ENCODE measurements at regions not wholly inside any gene's neighbourhood (a gene's known extent, or its start where the extent isn't known, plus 50 kb on each side); places are given as distances from the start of the nearest gene placed in this dataset.

GRCh38 chr3:177318559-177318958 lies 121.3 kb upstream of the TBL1XR1 start:
- ChIA-PET POLR2A (interaction anchor here (0.7 kb wide), 1 partner anchor 351 kb away, joined by 3 read pairs; no protein-coding TSS in a partner anchor), CTCF (no interaction called here)
- H3K27ac ChIP-seq (ENCODE audit: low read depth, low read length) = no peak overlapping the region
- no peak for DNase-seq (ENCODE audit: low read depth, low spot score)
- peaks cover 3% of the 10 kb centered on the region; the same call in 1 of the 2 replicates for H3K9me3 ChIP-seq (ENCODE audit: control insufficient read depth, insufficient read depth, low read length)
- H3K27me3 ChIP-seq (ENCODE audit: control insufficient read depth, insufficient read depth, low read length) = no peaks in the 10 kb centered on the region
- no peak for TF ChIP-seq CTCF (IDR thresholded peaks at IDR 0.05; ENCODE audit: low read depth, low read length)
- no peak overlapping the region for H3K4me3 ChIP-seq (ENCODE audit: low read depth, low read length)

- H3K4me3 ChIP-seq (ENCODE audit: low read depth, low read length) = no peak overlapping the region
- ChIA-PET POLR2A (no interaction called here), CTCF (no interaction called here)
- H3K27ac ChIP-seq (ENCODE audit: low read depth, low read length) = no peak overlapping the region
- no peak for TF ChIP-seq CTCF (IDR thresholded peaks at IDR 0.05; ENCODE audit: low read depth, low read length)
- H3K27me3 ChIP-seq (ENCODE audit: control insufficient read depth, insufficient read depth, low read length) = no peaks in the 10 kb centered on the region
- DNase-seq (ENCODE audit: low read depth, low spot score) = no peak
- peaks cover 3% of the 10 kb centered on the region; the same call in 1 of the 2 replicates for H3K9me3 ChIP-seq (ENCODE audit: control insufficient read depth, insufficient read depth, low read length)
Observed at GRCh38 chr3:177320765-177321247, 123.5 kb upstream of the TBL1XR1 start.

GRCh38 chr3:177321819-177322218 lies 124.5 kb upstream of the TBL1XR1 start:
- H3K27me3 ChIP-seq (ENCODE audit: control insufficient read depth, insufficient read depth, low read length) = no peaks in the 10 kb centered on the region
- ChIA-PET CTCF (no interaction called here), POLR2A (no interaction called here)
- H3K9me3 ChIP-seq (ENCODE audit: control insufficient read depth, insufficient read depth, low read length) = peaks cover 3% of the 10 kb centered on the region; the same call in 1 of the 2 replicates
- H3K27ac ChIP-seq (ENCODE audit: low read depth, low read length) = no peak overlapping the region
- no peak overlapping the region for H3K4me3 ChIP-seq (ENCODE audit: low read depth, low read length)
- no peak for TF ChIP-seq CTCF (IDR thresholded peaks at IDR 0.05; ENCODE audit: low read depth, low read length)
- no peak for DNase-seq (ENCODE audit: low read depth, low spot score)

GRCh38 chr3:177322881-177323280 lies 125.6 kb upstream of the TBL1XR1 start:
- Histone ChIP-seq H3K27me3 (ENCODE audit: control insufficient read depth, insufficient read depth, low read length) (no peaks in the 10 kb centered on the region), H3K4me3 (ENCODE audit: low read depth, low read length) (no peak overlapping the region), H3K27ac (ENCODE audit: low read depth, low read length) (no peak overlapping the region), H3K9me3 (ENCODE audit: control insufficient read depth, insufficient read depth, low read length) (peaks cover 3% of the 10 kb centered on the region; the same call in 1 of the 2 replicates)
- TF ChIP-seq CTCF (IDR thresholded peaks at IDR 0.05; ENCODE audit: low read depth, low read length) = no peak
- ChIA-PET POLR2A (no interaction called here), CTCF (no interaction called here)
- DNase-seq (ENCODE audit: low read depth, low spot score) = no peak

- ChIA-PET CTCF (no interaction called here), POLR2A (no interaction called here)
- no peaks in the 10 kb centered on the region for H3K27me3 ChIP-seq (ENCODE audit: control insufficient read depth, insufficient read depth, low read length)
- DNase-seq (ENCODE audit: low read depth, low spot score) = no peak
- no peaks in the 10 kb centered on the region for H3K9me3 ChIP-seq (ENCODE audit: control insufficient read depth, insufficient read depth, low read length)
- H3K4me3 ChIP-seq (ENCODE audit: low read depth, low read length) = no peak overlapping the region
- no peak overlapping the region for H3K27ac ChIP-seq (ENCODE audit: low read depth, low read length)
- TF ChIP-seq CTCF (IDR thresholded peaks at IDR 0.05; ENCODE audit: low read depth, low read length) = no peak
Observed at GRCh38 chr3:177329854-177330253, 132.6 kb upstream of the TBL1XR1 start.
